ENCODE measurements at regions not wholly inside any gene's neighbourhood (a gene's known extent, or its start where the extent isn't known, plus 50 kb on each side); places are given as distances from the start of the nearest gene placed in this dataset.
A peak's percentile ranks its signal among the peaks of the same experiment; 100 is the strongest.

GRCh38 chr13:50588491-50589130 is 254.9 kb downstream of the DLEU7 start:
- no peaks in the 10 kb centered on the region for H3K36me3 ChIP-seq
- DNase-seq: no peak
- intact Hi-C loops (cut with DNase I; ENCODE audit: low total_unique reads) (no loop called here), in situ Hi-C loops (cut with MboI; ENCODE audit: low pct_ligation_motif_present in 1 of 4, low pct_unique_long_range_greater_than_20kb in 1 of 4, low sequenced_read_pairs in 3 of 4) (no loop called here)
- 90 to 93% methylated on average over 3 to 6 of the region's 6 CpGs for WGBS, 2 donors (ENCODE audit: low coverage in 1 of 2)
- TF ChIP-seq POLR2A (IDR thresholded peaks at IDR 0.05) (no peak), EP300 (IDR thresholded peaks at IDR 0.05; ENCODE audit: low read depth) (no peak), POLR2AphosphoS5 (IDR thresholded peaks at IDR 0.05) (no peak), CTCF (IDR thresholded peaks at IDR 0.05) (no peak)
- no peaks in the 10 kb centered on the region for H3K9me3 ChIP-seq
- no peak overlapping the region for H3K27ac ChIP-seq
- no peaks in the 10 kb centered on the region for H3K27me3 ChIP-seq
- H3K4me3 ChIP-seq: no peak overlapping the region
- H3K4me1 ChIP-seq: peaks cover 0 to 3% (median 0%) of the 10 kb centered on the region in 4 donors

GRCh38 chr13:50589139-50589538 is 254.4 kb downstream of the DLEU7 start:
- intact Hi-C loops (cut with DNase I; ENCODE audit: low total_unique reads): no loop called here
- TF ChIP-seq CTCF (IDR thresholded peaks at IDR 0.05) (no peak), EP300 (IDR thresholded peaks at IDR 0.05; ENCODE audit: low read depth) (no peak), POLR2A (IDR thresholded peaks at IDR 0.05) (no peak), POLR2AphosphoS5 (IDR thresholded peaks at IDR 0.05) (no peak)
- Histone ChIP-seq H3K9me3 (no peaks in the 10 kb centered on the region), H3K4me3 (no peak overlapping the region), H3K36me3 (no peaks in the 10 kb centered on the region), H3K27ac (no peak overlapping the region), H3K27me3 (no peaks in the 10 kb centered on the region), H3K4me1 (peaks cover 0 to 3% (median 0%) of the 10 kb centered on the region in 4 donors)
- no peak for DNase-seq
- in situ Hi-C loops (cut with MboI; ENCODE audit: low pct_ligation_motif_present in 1 of 4, low pct_unique_long_range_greater_than_20kb in 1 of 4, low sequenced_read_pairs in 3 of 4): no loop called here

- intact Hi-C loops (cut with DNase I; ENCODE audit: low total_unique reads): no loop called here
- Histone ChIP-seq H3K4me3 (no peak overlapping the region), H3K9me3 (no peaks in the 10 kb centered on the region), H3K36me3 (no peaks in the 10 kb centered on the region), H3K4me1 (peaks cover 0 to 3% (median 0%) of the 10 kb centered on the region in 4 donors), H3K27me3 (no peaks in the 10 kb centered on the region), H3K27ac (no peak overlapping the region)
- no peak for DNase-seq
- in situ Hi-C loops (cut with MboI; ENCODE audit: low pct_ligation_motif_present in 1 of 4, low pct_unique_long_range_greater_than_20kb in 1 of 4, low sequenced_read_pairs in 3 of 4): no loop called here
- 72 to 80% methylated on average over 1 to 2 of the region's 2 CpGs for WGBS, 2 donors (ENCODE audit: low coverage in 1 of 2)
- TF ChIP-seq POLR2A (IDR thresholded peaks at IDR 0.05): no peak
- no peak for TF ChIP-seq EP300 (IDR thresholded peaks at IDR 0.05; ENCODE audit: low read depth)
- TF ChIP-seq POLR2AphosphoS5 (IDR thresholded peaks at IDR 0.05): peak in 2 of 3 donors; percentile 16 to 42
- TF ChIP-seq CTCF (IDR thresholded peaks at IDR 0.05): no peak
These were observed 253.8 kb downstream of the DLEU7 start for GRCh38 chr13:50589651-50590054.

GRCh38 chr13:50592412-50593155 is 250.9 kb downstream of the DLEU7 start:
- Histone ChIP-seq H3K36me3 (no peaks in the 10 kb centered on the region), H3K4me3 (no peak overlapping the region), H3K27ac (no peak overlapping the region), H3K27me3 (no peaks in the 10 kb centered on the region), H3K9me3 (no peaks in the 10 kb centered on the region), H3K4me1 (peaks cover 0 to 3% (median 0%) of the 10 kb centered on the region in 4 donors)
- in situ Hi-C loops (cut with MboI; ENCODE audit: low pct_ligation_motif_present in 1 of 4, low pct_unique_long_range_greater_than_20kb in 1 of 4, low sequenced_read_pairs in 3 of 4) (no loop called here), intact Hi-C loops (cut with DNase I; ENCODE audit: low total_unique reads) (no loop called here)
- TF ChIP-seq EP300 (IDR thresholded peaks at IDR 0.05; ENCODE audit: low read depth): no peak
- TF ChIP-seq POLR2AphosphoS5 (IDR thresholded peaks at IDR 0.05): no peak
- no peak for TF ChIP-seq CTCF (IDR thresholded peaks at IDR 0.05)
- no peak for TF ChIP-seq POLR2A (IDR thresholded peaks at IDR 0.05)
- 68 to 85% methylated on average over 2 of the region's 2 CpGs for WGBS, 2 donors (ENCODE audit: low coverage in 1 of 2)
- DNase-seq: no peak

Measured in transverse colon (tissue), 4 donors.